ENCODE measurements at regions not wholly inside any gene's neighbourhood (a gene's known extent, or its start where the extent isn't known, plus 50 kb on each side); places are given as distances from the start of the nearest gene placed in this dataset.
"Not testable (repeated sequence)": the region's sequence is repeated elsewhere in the genome, so short reads cannot be mapped to it uniquely, and the experiment has no call there.

DNA sequence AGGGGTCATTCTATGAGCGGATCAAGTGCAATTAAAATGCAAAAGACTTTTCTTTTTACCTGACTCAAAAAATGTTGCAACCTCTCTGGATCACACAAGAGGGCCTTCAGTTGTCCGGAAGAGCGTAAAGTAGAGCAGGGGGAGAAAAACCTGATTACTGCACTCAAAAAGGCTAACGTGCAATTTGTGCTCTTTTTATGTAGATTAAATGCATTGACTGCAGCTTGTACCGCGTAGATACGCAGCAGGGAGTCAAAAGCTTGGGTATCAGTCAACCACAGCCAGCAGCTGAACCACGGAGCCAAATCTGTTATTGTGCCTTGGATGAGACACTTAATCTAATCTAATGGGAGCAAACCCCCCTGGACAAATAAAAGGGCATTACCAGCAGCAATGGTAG, 107.3 kb upstream of the RAI2 start:
- Histone ChIP-seq H3K27me3 (ENCODE audit: insufficient read depth, low read length) (no peaks in the 10 kb centered on the region), H3K27ac (ENCODE audit: low read length) (no peak overlapping the region), H3K36me3 (ENCODE audit: insufficient read depth, low read depth, low read length) (no peaks in the 10 kb centered on the region)

DNA sequence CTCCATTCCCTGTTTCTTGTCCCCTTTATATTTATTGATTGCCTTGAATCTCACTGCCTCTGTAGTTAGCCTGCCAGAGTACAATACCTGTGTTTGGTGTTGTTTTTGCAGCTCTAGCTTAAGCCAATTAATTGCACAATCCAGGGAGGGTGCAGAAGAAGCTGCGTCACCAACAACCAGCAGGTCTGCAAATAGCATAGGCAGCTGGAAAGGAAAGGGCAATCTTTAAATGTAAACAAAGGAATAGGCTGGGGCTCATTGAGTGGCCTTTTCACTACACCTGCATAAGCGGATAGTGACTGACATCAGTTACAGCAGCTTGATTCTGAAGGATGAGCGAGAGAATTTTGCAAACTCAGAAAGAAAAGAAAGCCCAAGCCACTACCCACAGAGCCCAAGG, 106.8 kb upstream of the RAI2 start:
- Histone ChIP-seq H3K9me3 (ENCODE audit: insufficient read depth, low read depth, low read length) (no peaks in the 10 kb centered on the region), H3K27me3 (ENCODE audit: insufficient read depth, low read length) (no peaks in the 10 kb centered on the region), H3K4me1 (ENCODE audit: insufficient read depth, low read length) (no peaks in the 10 kb centered on the region; the same call in 1 of the 2 replicates), H3K36me3 (ENCODE audit: insufficient read depth, low read depth, low read length) (no peaks in the 10 kb centered on the region), H3K4me3 (ENCODE audit: low read length) (peak overlapping the region; percentile 32; the same call in 1 of the 2 replicates), H3K9ac (ENCODE audit: low read depth, low read length) (no peak overlapping the region), H3K27ac (ENCODE audit: low read length) (no peak overlapping the region)

More for the DNA sequence above, 107.3 kb upstream of the RAI2 start:
- Histone ChIP-seq H3K9ac (ENCODE audit: low read depth, low read length) (no peak overlapping the region), H3K4me3 (ENCODE audit: low read length) (peak overlapping the region; percentile 32; the same call in 1 of the 2 replicates), H3K9me3 (ENCODE audit: insufficient read depth, low read depth, low read length) (no peaks in the 10 kb centered on the region), H3K4me1 (ENCODE audit: insufficient read depth, low read length) (no peaks in the 10 kb centered on the region; the same call in 1 of the 2 replicates)

DNA sequence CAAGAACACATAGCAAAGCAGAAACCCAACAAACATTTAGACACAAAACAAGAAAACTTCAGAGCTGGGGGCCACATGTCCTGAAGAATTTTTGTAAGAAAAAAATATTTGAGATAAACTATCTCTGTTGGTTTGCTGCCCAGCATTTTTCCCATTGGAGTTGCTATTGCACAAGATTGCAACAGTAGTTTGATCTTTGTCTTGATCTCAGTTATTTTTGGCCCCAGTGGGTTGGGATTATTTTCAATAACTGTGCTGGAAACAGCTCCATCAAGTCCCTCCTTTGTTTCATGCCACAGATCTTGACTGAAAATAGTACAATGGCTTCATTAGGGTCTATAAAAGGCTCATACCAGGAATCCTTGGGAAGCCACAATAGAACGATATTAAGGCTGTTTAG, 103.8 kb upstream of the RAI2 start:
- Histone ChIP-seq H3K9me3 (ENCODE audit: insufficient read depth, low read depth, low read length) (no peaks in the 10 kb centered on the region), H3K27ac (ENCODE audit: low read length) (no peak overlapping the region), H3K9ac (ENCODE audit: low read depth, low read length) (no peak overlapping the region), H3K27me3 (ENCODE audit: insufficient read depth, low read length) (no peaks in the 10 kb centered on the region), H3K4me3 (ENCODE audit: low read length) (no peak overlapping the region), H3K4me1 (ENCODE audit: insufficient read depth, low read length) (no peaks in the 10 kb centered on the region; the same call in 1 of the 2 replicates), H3K36me3 (ENCODE audit: insufficient read depth, low read depth, low read length) (no peaks in the 10 kb centered on the region)

DNA sequence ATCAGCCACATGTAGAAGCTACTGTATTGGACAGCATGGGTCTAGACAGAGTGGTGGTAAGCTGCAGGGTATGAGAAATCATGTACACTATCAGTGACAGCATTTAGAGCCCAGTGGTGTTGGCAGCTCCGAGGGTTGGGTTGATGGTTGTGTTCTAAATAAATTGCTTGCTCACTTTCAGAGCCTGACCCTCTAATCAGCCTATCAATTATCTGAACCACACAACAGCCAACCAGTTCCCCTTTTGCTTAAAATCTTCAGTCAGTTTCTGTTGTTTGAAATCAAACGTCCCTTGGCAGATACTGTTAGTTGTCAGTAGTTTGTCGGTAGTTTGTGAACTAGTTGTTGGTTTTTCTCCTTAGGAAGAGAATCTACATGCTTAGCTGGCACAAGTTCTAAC, 99.8 kb upstream of the RAI2 start:
- Histone ChIP-seq H3K9me3 (ENCODE audit: insufficient read depth, low read depth, low read length) (no peaks in the 10 kb centered on the region), H3K27me3 (ENCODE audit: insufficient read depth, low read length) (no peaks in the 10 kb centered on the region), H3K27ac (ENCODE audit: low read length) (no peak overlapping the region), H3K4me3 (ENCODE audit: low read length) (no peak overlapping the region), H3K9ac (ENCODE audit: low read depth, low read length) (no peak overlapping the region), H3K4me1 (ENCODE audit: insufficient read depth, low read length) (no peaks in the 10 kb centered on the region), H3K36me3 (ENCODE audit: insufficient read depth, low read depth, low read length) (no peaks in the 10 kb centered on the region)

DNA sequence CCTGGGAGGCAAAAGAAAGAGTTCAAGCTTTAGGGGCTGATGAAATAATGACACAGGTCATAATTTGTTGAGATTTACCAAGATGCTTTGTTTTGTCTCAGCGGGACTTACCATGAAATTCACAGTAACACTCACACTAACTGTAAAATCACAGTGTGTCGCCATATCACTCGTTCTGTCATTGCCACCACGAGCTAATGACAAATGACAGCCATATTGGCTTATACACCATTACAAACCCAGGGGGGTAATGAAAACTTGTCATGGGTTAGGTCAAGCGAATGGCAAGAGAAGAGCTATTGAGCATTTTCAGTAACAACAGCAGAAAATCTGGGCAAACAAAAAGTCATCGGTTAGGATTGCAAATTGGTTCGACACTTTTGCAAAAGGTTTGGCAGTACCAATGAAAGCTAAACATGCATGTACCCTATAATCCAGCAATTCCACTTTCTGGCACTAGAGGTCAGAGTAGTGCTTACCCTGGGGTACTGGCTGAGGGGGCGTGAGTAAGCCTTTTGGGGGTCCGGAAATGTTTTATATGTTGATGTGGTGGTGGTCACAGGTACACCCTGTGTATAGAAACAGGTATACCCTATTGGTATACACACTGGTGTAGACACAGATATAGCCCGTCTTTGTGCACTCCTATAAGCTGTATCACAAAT, 83.9 kb upstream of the RAI2 start:
- Histone ChIP-seq H3K9ac (ENCODE audit: low read depth, low read length) (no peak overlapping the region), H3K27me3 (ENCODE audit: insufficient read depth, low read length) (no peaks in the 10 kb centered on the region), H3K4me1 (ENCODE audit: insufficient read depth, low read length) (0 out of 2 replicates have a peak, but pooled peaks cover under 1% of the 10 kb centered on the region)

DNA sequence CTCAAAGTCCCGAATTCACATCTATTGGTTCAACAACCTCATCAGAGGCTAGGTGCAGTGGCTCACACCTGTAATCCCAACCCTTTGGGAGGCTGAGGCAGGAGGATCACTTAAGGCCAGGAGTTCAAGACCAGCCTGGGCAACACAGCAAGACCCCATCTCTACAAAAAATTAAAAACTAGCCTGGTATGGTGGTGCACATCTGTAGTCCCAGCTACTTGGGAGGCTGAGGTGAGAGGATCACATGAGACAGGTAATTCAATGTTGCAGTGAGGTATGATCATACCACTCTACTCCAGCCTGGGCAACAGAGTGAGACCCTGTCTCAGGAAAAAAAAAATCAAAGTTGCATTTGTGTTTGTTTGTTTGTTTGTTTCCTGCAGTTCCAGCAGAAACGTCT, 80.1 kb upstream of the RAI2 start:
- H3K9me3 ChIP-seq (ENCODE audit: insufficient read depth, low read depth, low read length); H3K4me1 ChIP-seq (ENCODE audit: insufficient read depth, low read length); H3K9ac ChIP-seq (ENCODE audit: low read depth, low read length); H3K4me3 ChIP-seq (ENCODE audit: low read length); H3K36me3 ChIP-seq (ENCODE audit: insufficient read depth, low read depth, low read length); H3K27me3 ChIP-seq (ENCODE audit: insufficient read depth, low read length); H3K27ac ChIP-seq (ENCODE audit: low read length): not testable (repeated sequence)

More for the DNA sequence above, 83.9 kb upstream of the RAI2 start:
- Histone ChIP-seq H3K27ac (ENCODE audit: low read length) (no peak overlapping the region), H3K36me3 (ENCODE audit: insufficient read depth, low read depth, low read length) (no peaks in the 10 kb centered on the region), H3K4me3 (ENCODE audit: low read length) (no peak overlapping the region), H3K9me3 (ENCODE audit: insufficient read depth, low read depth, low read length) (no peaks in the 10 kb centered on the region)

DNA sequence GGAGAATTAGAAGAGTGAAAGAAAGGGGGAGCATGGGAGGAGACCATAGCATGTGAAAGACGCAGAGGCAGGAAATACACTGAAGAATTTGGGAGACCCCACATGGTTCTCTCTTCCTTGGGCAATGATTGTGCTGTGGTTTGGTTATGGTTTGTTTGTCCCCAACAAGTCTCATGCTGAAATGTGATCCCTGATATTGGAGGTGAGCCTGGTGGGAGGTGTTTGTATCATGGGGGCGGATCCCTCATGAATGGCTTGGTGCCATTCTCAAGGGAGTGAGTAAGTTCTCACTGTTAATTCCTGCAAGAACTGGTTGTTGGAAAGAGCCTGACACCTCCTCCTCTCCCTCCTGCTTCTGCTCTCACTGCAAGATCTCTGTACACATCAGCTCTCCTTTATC, 78.6 kb upstream of the RAI2 start:
- Histone ChIP-seq H3K9ac (ENCODE audit: low read depth, low read length) (no peak overlapping the region), H3K27me3 (ENCODE audit: insufficient read depth, low read length) (no peaks in the 10 kb centered on the region), H3K4me3 (ENCODE audit: low read length) (no peak overlapping the region), H3K4me1 (ENCODE audit: insufficient read depth, low read length) (0 out of 2 replicates have a peak, but pooled peaks cover 2% of the 10 kb centered on the region), H3K36me3 (ENCODE audit: insufficient read depth, low read depth, low read length) (no peaks in the 10 kb centered on the region), H3K9me3 (ENCODE audit: insufficient read depth, low read depth, low read length) (no peaks in the 10 kb centered on the region), H3K27ac (ENCODE audit: low read length) (no peak overlapping the region)

DNA sequence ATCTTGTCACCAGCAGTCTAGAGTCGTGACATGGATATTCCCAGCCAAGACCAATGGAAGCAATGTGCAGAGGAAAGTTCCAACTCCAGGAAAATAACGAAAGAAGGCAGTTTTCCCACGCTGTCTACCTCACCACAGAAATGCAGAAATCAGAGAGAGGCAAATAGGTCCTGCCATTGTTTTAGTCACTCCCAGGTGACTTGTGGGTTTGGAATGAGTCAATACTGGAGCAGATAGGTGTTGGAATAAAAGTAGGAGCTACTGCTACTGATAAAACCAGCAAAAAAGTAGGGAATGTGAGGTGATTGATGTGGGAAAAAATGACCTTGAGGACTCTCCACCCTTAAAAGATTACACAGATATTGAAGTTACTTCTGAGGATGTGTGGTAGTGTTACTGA, 72.8 kb upstream of the RAI2 start:
- Histone ChIP-seq H3K27ac (ENCODE audit: low read length) (no peak overlapping the region), H3K4me3 (ENCODE audit: low read length) (no peak overlapping the region), H3K9ac (ENCODE audit: low read depth, low read length) (no peak overlapping the region), H3K27me3 (ENCODE audit: insufficient read depth, low read length) (no peaks in the 10 kb centered on the region), H3K9me3 (ENCODE audit: insufficient read depth, low read depth, low read length) (no peaks in the 10 kb centered on the region), H3K36me3 (ENCODE audit: insufficient read depth, low read depth, low read length) (no peaks in the 10 kb centered on the region), H3K4me1 (ENCODE audit: insufficient read depth, low read length) (no peaks in the 10 kb centered on the region)

DNA sequence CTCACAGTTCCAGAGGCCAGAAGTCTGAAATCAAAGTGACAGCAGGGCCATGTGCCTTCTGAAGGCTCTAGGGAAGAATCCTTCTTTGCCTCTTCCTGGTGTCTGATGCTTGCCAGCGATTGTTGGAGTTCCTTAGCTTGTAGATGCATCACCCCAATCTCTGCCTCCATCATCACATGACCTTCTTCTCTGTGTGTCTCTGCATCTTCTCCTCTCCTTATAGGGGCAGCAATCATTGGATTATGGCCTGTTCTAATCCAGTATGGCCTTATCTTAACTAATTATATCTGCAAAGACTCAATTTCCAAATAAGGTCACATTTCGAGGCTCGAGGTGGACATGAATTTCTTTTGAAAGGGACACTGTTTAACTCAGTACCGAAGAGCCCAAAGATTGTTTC, 71.7 kb upstream of the RAI2 start:
- H3K36me3 ChIP-seq (ENCODE audit: insufficient read depth, low read depth, low read length): no peaks in the 10 kb centered on the region
- no peaks in the 10 kb centered on the region for H3K27me3 ChIP-seq (ENCODE audit: insufficient read depth, low read length)
- H3K9me3 ChIP-seq (ENCODE audit: insufficient read depth, low read depth, low read length): no peaks in the 10 kb centered on the region
- no peak overlapping the region for H3K4me3 ChIP-seq (ENCODE audit: low read length)
- no peak overlapping the region for H3K27ac ChIP-seq (ENCODE audit: low read length)
- no peaks in the 10 kb centered on the region for H3K4me1 ChIP-seq (ENCODE audit: insufficient read depth, low read length)
- H3K9ac ChIP-seq (ENCODE audit: low read depth, low read length): no peak overlapping the region

DNA sequence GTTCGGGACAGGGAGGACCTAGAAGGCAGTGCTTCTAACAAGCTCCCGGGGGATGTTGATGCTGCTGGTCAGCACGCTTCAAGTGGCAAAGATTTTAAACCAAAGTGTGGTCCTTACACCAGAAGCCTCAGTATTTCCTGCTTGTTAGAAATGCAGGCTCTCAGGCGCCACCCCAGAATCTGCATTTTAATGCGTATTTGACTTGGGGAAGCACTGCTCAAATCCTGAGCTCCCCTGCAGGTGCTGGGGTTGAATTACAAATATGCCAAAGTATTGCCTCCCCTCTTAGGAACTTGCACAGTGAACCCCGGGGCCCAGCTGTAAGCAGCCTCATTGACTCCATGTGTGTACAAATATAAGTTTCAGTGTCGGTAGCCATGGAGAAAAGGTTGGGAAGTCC, 70.8 kb upstream of the RAI2 start:
- no peak overlapping the region for H3K27ac ChIP-seq (ENCODE audit: low read length)
- H3K4me3 ChIP-seq (ENCODE audit: low read length): no peak overlapping the region
- no peak overlapping the region for H3K9ac ChIP-seq (ENCODE audit: low read depth, low read length)
- H3K27me3 ChIP-seq (ENCODE audit: insufficient read depth, low read length): no peaks in the 10 kb centered on the region
- H3K36me3 ChIP-seq (ENCODE audit: insufficient read depth, low read depth, low read length): no peaks in the 10 kb centered on the region
- no peaks in the 10 kb centered on the region for H3K4me1 ChIP-seq (ENCODE audit: insufficient read depth, low read length)
- H3K9me3 ChIP-seq (ENCODE audit: insufficient read depth, low read depth, low read length): no peaks in the 10 kb centered on the region

DNA sequence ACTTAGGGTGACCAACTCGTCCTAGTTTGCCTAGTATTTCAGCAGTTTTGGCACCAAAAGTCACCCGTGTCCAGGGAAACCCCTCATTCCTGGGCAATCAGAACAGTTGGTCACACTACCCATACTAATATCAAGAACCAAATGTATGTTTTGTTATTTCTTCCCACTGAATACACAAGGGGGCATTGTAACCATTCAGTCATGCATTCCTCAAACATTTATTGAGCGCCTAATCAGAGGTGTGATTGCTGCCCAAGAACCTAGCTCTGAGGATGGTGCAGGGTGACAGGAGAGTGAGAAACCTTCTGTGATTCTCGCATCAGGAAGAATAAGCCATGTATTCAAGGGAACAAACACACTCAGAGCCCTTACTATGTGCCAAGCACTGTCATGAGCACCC, 69.8 kb upstream of the RAI2 start:
- H3K4me1 ChIP-seq (ENCODE audit: insufficient read depth, low read length): no peaks in the 10 kb centered on the region
- H3K9me3 ChIP-seq (ENCODE audit: insufficient read depth, low read depth, low read length): no peaks in the 10 kb centered on the region
- H3K4me3 ChIP-seq (ENCODE audit: low read length): no peak overlapping the region
- no peak overlapping the region for H3K27ac ChIP-seq (ENCODE audit: low read length)
- no peaks in the 10 kb centered on the region for H3K36me3 ChIP-seq (ENCODE audit: insufficient read depth, low read depth, low read length)
- H3K27me3 ChIP-seq (ENCODE audit: insufficient read depth, low read length): no peaks in the 10 kb centered on the region
- H3K9ac ChIP-seq (ENCODE audit: low read depth, low read length): no peak overlapping the region

DNA sequence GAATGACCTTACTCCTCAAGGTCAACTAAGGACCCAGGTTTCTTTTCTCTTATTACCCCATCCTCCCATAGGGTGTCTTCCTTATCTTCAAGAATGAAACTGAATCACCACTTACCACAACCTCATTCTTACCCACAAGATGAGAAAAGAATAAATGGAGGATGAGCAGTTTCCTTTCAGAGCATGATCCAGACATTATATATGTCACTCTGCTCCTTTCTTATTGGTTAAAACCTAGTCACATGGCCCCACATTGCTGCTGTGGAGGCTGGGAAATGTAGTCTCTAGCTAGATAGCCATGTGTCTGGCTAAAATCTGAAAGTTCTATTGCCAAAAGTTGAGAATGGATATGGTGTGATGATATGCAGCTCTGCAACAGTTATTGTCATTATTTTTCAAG, 62.4 kb upstream of the RAI2 start:
- H3K4me1 ChIP-seq (ENCODE audit: insufficient read depth, low read length): no peaks in the 10 kb centered on the region

More for the DNA sequence above, 62.4 kb upstream of the RAI2 start:
- no peak overlapping the region for H3K9ac ChIP-seq (ENCODE audit: low read depth, low read length)
- no peaks in the 10 kb centered on the region for H3K27me3 ChIP-seq (ENCODE audit: insufficient read depth, low read length)
- H3K4me3 ChIP-seq (ENCODE audit: low read length): no peak overlapping the region
- no peaks in the 10 kb centered on the region for H3K36me3 ChIP-seq (ENCODE audit: insufficient read depth, low read depth, low read length)
- no peak overlapping the region for H3K27ac ChIP-seq (ENCODE audit: low read length)
- H3K9me3 ChIP-seq (ENCODE audit: insufficient read depth, low read depth, low read length): no peaks in the 10 kb centered on the region

All from iPS-20b (cell line).